HepG2 (cell line): ENCODE measurements at regions not wholly inside any gene's neighbourhood (a gene's known extent, or its start where the extent isn't known, plus 50 kb on each side); places are given as distances from the start of the nearest gene placed in this dataset.

Source experiments
- CTCF ChIP-seq: sonication (generic); formaldehyde crosslinking; IDR thresholded peaks from 2 replicates; pipeline ENCODE4 v1.5.0; 2020; ENCODE audit warnings: mild to moderate bottlenecking, missing genetic modification reagents, moderate library complexity
- DRAP1 ChIP-seq: IDR thresholded peaks from 2 replicates; pipeline ENCODE4 v1.6.1; 2016; ENCODE audit warnings: missing genetic modification reagents, missing compliant biosample characterization
- ELF1 ChIP-seq: sonication (generic); formaldehyde crosslinking; IDR thresholded peaks from 2 replicates; pipeline ENCODE4 v1.4.0; 2020; ENCODE audit warnings: missing genetic modification reagents
- EZH2 ChIP-seq: conservative IDR thresholded peaks from 2 replicates; pipeline ENCODE4 v1.6.1; 2012; ENCODE audit warnings: mild to moderate bottlenecking, low read depth, low read length, moderate library complexity
- FOXA3 ChIP-seq: IDR thresholded peaks from 2 replicates; pipeline ENCODE4 v1.6.1; 2016; ENCODE audit warnings: missing genetic modification reagents, missing compliant biosample characterization
- HCFC1 ChIP-seq: fragments of 150-350 bp; IDR thresholded peaks from 2 replicates; pipeline ENCODE4 v1.6.1; 2014; ENCODE audit warnings: low read depth, low read length
- HNRNPLL ChIP-seq: fragments of 200-400 bp; formaldehyde crosslinking; IDR thresholded peaks from 2 replicates; pipeline ENCODE4 v1.6.1; 2017; ENCODE audit warnings: mild to moderate bottlenecking, low read depth, low read length; ENCODE audit not compliant: poor library complexity, severe bottlenecking
- RAD21 ChIP-seq: fragments of 450-650 bp; formaldehyde crosslinking; IDR thresholded peaks from 2 replicates; pipeline ENCODE4 v1.5.0; 2020; ENCODE audit warnings: mild to moderate bottlenecking
- SUZ12 ChIP-seq: fragments of 150-350 bp; IDR thresholded peaks from 2 replicates; pipeline ENCODE4 v1.6.1; 2014; ENCODE audit warnings: low read depth, low read length
- TSC22D2 ChIP-seq: sonication (generic); formaldehyde crosslinking; IDR thresholded peaks from 2 replicates; pipeline ENCODE4 v1.5.1; 2020; ENCODE audit warnings: missing genetic modification reagents, mild to moderate bottlenecking, borderline replicate concordance
- ZBTB21 ChIP-seq: sonication (generic); formaldehyde crosslinking; IDR thresholded peaks from 2 replicates; pipeline ENCODE4 v1.4.0; 2020; ENCODE audit warnings: missing genetic modification reagents
- ZBTB33 ChIP-seq: sonication (generic); formaldehyde crosslinking; IDR thresholded peaks from 2 replicates; pipeline ENCODE4 v1.4.0; 2020; ENCODE audit warnings: missing genetic modification reagents
- ZNF670 ChIP-seq: sonication (generic); formaldehyde crosslinking; IDR thresholded peaks from 2 replicates; pipeline ENCODE4 v1.8.0; 2022; ENCODE audit warnings: mild to moderate bottlenecking, missing genetic modification reagents, borderline replicate concordance
- TF ChIP-seq, protein P1 (sequence below): sonication (generic); formaldehyde crosslinking; IDR thresholded peaks from 2 replicates; pipeline ENCODE4 v1.8.1; 2022; ENCODE audit warnings: mild to moderate bottlenecking, missing genetic modification reagents

- no peak for TF ChIP-seq SUZ12
- TF ChIP-seq ELF1 (CRISPR knock-in tag), result no peak
- TF ChIP-seq FOXA3 (CRISPR knock-in tag), result no peak
- no peak for TF ChIP-seq HCFC1
- TF ChIP-seq CTCF (CRISPR knock-in tag), result peak; percentile 14; the same call in 1 of the 2 replicates
- no peak for TF ChIP-seq EZH2
- TF ChIP-seq ZBTB21, result no peak
- no peak for TF ChIP-seq DRAP1 (CRISPR knock-in tag)
- TF ChIP-seq, protein P1, sequence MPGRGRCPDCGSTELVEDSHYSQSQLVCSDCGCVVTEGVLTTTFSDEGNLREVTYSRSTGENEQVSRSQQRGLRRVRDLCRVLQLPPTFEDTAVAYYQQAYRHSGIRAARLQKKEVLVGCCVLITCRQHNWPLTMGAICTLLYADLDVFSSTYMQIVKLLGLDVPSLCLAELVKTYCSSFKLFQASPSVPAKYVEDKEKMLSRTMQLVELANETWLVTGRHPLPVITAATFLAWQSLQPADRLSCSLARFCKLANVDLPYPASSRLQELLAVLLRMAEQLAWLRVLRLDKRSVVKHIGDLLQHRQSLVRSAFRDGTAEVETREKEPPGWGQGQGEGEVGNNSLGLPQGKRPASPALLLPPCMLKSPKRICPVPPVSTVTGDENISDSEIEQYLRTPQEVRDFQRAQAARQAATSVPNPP, result no peak
- no peak for TF ChIP-seq RAD21 (CRISPR knock-in tag)
- TF ChIP-seq ZNF670 (CRISPR knock-in tag), result no peak
- TF ChIP-seq TSC22D2, result no peak
- no peak for TF ChIP-seq HNRNPLL
- TF ChIP-seq ZBTB33, result no peak
Measured at GRCh38 chr9:87167161-87167560, 219.9 kb upstream of the GAS1 start.
